ENCODE measurements at regions not wholly inside any gene's neighbourhood (a gene's known extent, or its start where the extent isn't known, plus 50 kb on each side); places are given as distances from the start of the nearest gene placed in this dataset.
A peak's percentile ranks its signal among the peaks of the same experiment; 100 is the strongest.

DNA sequence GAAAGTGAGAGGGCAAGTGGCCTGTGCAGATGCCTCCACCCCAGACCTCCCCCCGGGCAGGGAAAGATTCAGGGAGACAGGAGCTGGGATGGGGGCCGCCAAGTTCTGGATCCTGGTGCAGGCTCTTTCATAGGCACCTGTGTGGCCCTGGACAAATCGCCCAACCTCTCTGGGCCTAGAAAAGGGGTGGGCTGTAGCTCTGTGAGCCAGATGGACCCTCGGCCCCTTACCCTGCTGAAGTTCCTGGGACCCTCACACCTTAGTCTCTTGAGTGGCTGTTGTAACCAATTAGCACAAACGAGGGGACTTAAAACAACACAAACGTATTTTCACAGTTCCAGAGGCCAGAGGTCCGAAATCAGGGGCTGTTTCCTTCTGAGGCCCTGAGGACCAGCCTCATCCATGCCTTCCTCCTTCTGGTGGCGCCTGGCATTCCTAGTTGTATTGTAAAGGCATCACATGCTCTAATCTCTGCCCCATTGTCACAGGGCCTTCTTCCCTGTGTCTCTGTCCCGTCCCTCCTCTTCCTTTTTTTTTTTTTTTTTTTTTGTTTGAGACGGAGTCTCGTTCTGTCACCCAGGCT is 352.6 kb downstream of the SEC14L1 start:
- Histone ChIP-seq H3K9ac (ENCODE audit: low read length) (no peak overlapping the region), H3K36me3 (ENCODE audit: control insufficient read depth, insufficient read depth, low read length, severe bottlenecking) (peaks cover 85% of the 10 kb centered on the region), H3K27me3 (replicated peaks; ENCODE audit: control insufficient read depth, insufficient read depth, low read length) (no peaks in the 10 kb centered on the region), H3K9me3 (ENCODE audit: control insufficient read depth, low read length) (no peaks in the 10 kb centered on the region), H3K4me1 (ENCODE audit: control insufficient read depth, insufficient read depth, low read length) (peaks cover 16% of the 10 kb centered on the region), H3K4me3 (ENCODE audit: low read length) (no peak overlapping the region)
- DNase-seq (ENCODE audit: low read depth): no peak

DNA sequence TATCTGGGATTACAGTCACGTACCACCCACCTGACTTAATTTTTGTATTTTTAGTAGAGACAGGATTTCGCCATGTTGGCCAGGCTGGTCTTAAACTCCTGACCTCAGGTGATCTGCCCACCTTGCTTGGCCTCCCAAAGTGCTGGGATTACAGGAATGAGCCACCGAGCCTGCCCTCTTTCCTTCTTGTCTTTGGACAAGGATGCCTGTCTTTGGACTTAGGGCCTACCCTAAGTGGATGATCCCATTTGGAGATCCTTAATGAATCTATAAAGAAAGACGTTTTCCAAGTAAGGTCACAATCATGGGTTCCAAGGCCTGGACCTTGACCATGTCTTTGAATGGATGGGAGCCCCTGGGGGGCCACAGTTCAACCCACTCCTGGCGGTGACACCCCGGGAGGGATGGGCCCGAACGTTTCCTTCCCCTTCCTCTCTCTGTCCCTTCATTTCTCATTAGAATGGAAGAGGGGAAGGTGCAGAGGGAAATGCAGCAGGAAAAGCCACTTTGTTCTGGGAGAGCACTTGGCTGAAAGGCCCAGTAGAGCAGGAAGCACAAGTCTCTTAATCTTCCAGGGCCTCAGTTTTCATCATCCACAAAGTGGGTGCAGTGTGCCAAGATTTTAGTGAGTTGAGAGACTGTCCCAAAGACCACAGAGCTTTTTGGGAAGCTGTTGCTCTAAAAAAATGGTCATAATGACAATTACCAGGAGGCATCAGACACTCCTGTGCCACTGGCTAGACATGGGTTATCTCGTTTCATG is 353.3 kb downstream of the SEC14L1 start:
- no peak for DNase-seq (ENCODE audit: low read depth)
- peaks cover 83% of the 10 kb centered on the region for H3K36me3 ChIP-seq (ENCODE audit: control insufficient read depth, insufficient read depth, low read length, severe bottlenecking)

DNA sequence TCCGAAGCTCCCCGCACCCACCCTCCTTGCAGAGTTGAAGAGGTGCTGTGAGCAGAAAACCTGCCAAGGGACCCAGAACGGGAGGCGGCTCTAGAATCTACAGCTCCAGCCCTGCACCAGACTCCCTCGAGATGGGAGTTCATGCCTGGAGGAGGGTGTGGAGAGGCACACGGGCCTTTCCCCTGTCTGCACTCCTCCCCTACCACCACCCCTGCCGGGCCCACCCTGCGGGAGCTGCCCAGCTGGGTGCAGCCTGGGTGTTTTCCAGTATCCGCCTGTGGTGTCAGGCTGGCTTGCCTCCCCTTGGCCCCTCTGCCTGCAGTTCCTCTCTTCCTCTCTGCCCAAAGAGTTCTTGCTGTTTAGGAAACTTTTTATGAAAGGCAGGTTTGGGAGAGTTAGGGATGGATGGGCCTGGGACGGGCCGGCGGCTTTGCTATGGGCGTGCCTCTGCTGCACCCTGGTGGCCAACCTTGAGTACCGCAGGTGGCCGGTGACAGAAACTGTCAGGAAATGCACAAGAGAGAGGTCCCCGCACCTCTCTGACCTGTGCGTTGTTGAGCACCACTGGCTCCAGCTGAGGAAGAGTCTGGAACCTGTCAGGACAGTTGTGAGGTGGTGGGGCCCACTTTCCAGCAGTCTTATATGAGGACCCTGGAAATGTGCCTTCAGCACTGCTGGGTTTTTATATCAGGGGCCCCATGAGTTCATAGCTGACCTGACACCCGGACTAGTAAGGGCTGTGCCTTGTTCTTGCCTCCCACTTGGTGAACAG is 354.1 kb downstream of the SEC14L1 start:
- peaks cover 83% of the 10 kb centered on the region for H3K36me3 ChIP-seq (ENCODE audit: control insufficient read depth, insufficient read depth, low read length, severe bottlenecking)
- no peak overlapping the region for H3K9ac ChIP-seq (ENCODE audit: low read length)
- peaks cover 10% of the 10 kb centered on the region for H3K4me1 ChIP-seq (ENCODE audit: control insufficient read depth, insufficient read depth, low read length)
- peak; percentile 88 for DNase-seq (ENCODE audit: low read depth)
- H3K27me3 ChIP-seq (replicated peaks; ENCODE audit: control insufficient read depth, insufficient read depth, low read length): no peaks in the 10 kb centered on the region
- H3K9me3 ChIP-seq (ENCODE audit: control insufficient read depth, low read length): no peaks in the 10 kb centered on the region
- no peak overlapping the region for H3K4me3 ChIP-seq (ENCODE audit: low read length)

More for the DNA sequence above, 353.3 kb downstream of the SEC14L1 start:
- no peaks in the 10 kb centered on the region for H3K9me3 ChIP-seq (ENCODE audit: control insufficient read depth, low read length)
- H3K4me3 ChIP-seq (ENCODE audit: low read length): no peak overlapping the region
- no peak overlapping the region for H3K9ac ChIP-seq (ENCODE audit: low read length)
- H3K27me3 ChIP-seq (replicated peaks; ENCODE audit: control insufficient read depth, insufficient read depth, low read length): no peaks in the 10 kb centered on the region
- H3K4me1 ChIP-seq (ENCODE audit: control insufficient read depth, insufficient read depth, low read length): peaks cover 16% of the 10 kb centered on the region

DNA sequence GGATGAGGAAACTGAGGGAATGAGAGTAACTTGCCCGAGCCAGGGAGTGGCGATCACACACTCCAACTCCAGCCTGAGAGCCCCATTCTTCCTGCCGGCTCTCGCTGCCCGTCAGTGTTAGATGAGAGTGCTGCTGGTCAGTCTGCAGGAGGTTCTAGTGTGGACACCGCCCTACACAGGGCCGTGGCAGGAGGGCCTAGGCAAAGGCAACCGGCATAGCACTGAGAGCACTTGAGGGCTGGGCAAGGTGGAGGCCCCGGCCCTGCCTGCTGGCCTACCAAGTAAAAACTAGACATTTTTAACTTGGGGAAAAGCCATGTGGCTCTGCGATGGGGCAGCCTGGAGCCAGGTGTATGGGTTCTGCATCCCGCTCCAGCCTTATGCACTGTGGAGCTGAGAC is 354.8 kb downstream of the SEC14L1 start:
- Histone ChIP-seq H3K36me3 (ENCODE audit: control insufficient read depth, insufficient read depth, low read length, severe bottlenecking) (peaks cover 83% of the 10 kb centered on the region), H3K9me3 (ENCODE audit: control insufficient read depth, low read length) (no peaks in the 10 kb centered on the region), H3K4me1 (ENCODE audit: control insufficient read depth, insufficient read depth, low read length) (peaks cover 3% of the 10 kb centered on the region), H3K4me3 (ENCODE audit: low read length) (no peak overlapping the region), H3K27me3 (replicated peaks; ENCODE audit: control insufficient read depth, insufficient read depth, low read length) (no peaks in the 10 kb centered on the region), H3K9ac (ENCODE audit: low read length) (no peak overlapping the region)
- DNase-seq (ENCODE audit: low read depth): no peak

DNA sequence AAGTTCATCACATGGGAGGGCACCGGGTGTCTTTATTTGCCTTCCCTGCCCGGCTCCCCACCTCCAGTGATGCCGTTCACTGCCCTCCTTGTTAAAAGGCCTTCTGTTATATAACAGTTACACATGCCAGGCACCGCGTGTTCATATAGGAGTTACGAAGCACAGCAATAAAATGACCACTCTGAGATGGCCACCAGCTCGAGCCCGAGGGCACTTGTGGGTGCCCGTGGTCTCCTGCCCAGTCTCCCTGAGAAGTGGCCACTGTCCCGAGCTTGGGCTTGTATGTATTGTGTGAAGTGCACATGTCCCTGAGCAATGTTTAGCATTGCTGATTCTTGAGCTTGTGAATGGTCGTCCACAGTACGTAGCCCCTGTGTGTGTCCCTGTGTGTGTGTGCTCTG is 355.6 kb downstream of the SEC14L1 start:
- Histone ChIP-seq H3K4me1 (ENCODE audit: control insufficient read depth, insufficient read depth, low read length) (no peaks in the 10 kb centered on the region), H3K9me3 (ENCODE audit: control insufficient read depth, low read length) (no peaks in the 10 kb centered on the region), H3K27me3 (replicated peaks; ENCODE audit: control insufficient read depth, insufficient read depth, low read length) (no peaks in the 10 kb centered on the region), H3K4me3 (ENCODE audit: low read length) (no peak overlapping the region), H3K9ac (ENCODE audit: low read length) (no peak overlapping the region), H3K36me3 (ENCODE audit: control insufficient read depth, insufficient read depth, low read length, severe bottlenecking) (peaks cover 83% of the 10 kb centered on the region)
- DNase-seq (ENCODE audit: low read depth): no peak

DNA sequence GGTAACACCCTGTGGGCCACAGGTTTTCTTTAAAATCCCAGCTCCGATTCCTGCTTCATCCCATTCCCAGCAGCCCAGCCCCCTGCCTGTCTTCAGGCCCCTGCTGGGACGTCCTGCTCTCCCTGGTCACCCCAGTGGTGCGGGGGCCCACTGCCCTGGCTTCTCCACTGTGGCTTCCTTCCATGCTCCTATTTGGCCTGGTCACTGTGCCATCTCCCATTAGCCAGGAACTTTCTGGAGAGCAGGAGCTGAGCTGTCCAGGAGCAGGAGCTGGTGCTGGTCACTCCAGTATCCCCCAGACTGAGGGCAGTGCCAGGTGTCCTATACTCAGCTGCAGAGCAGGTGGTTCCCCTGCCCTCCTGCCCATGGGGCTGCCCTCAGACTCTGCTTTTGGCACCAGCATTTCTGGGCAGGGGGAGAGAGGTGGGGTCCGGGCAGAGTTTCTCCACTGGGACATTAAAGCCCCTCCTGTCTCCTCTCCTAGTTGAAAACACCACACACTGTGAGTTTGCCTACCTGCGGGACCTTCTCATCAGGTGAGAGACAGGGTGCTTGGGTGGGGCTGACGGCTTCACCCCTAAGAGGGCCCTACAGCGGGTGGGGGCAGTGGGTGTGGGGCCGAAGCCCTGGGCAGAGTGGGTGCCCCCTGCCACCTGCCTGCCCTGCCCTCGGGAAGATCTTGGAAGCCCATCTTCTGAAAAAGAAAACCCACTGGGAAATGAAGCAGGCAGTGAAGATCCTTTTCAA is 356.2 kb downstream of the SEC14L1 start:
- Histone ChIP-seq H3K27me3 (replicated peaks; ENCODE audit: control insufficient read depth, insufficient read depth, low read length) (no peaks in the 10 kb centered on the region), H3K4me3 (ENCODE audit: low read length) (no peak overlapping the region), H3K36me3 (ENCODE audit: control insufficient read depth, insufficient read depth, low read length, severe bottlenecking) (peaks cover 85% of the 10 kb centered on the region), H3K9ac (ENCODE audit: low read length) (no peak overlapping the region), H3K9me3 (ENCODE audit: control insufficient read depth, low read length) (no peaks in the 10 kb centered on the region), H3K4me1 (ENCODE audit: control insufficient read depth, insufficient read depth, low read length) (no peaks in the 10 kb centered on the region)
- DNase-seq (ENCODE audit: low read depth): no peak

DNA sequence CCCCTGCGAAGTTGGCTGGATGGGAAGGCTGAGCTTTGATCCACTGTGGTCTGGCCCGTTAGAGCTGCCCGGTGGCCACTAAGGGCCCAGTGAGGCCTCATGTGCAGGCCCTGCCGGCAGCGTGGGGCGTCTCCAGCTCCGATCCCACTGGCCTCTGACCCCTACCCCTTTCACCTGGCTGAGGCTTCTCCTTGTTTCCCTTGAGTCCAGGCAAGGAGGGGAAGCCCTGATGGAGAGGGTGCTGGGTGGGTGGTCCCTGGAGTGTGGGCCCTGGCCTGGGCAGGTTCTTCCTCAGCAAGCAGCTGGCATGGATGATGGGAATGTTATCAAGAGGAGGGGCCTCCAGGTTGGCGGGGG is 356.8 kb downstream of the SEC14L1 start:
- H3K4me3 ChIP-seq (ENCODE audit: low read length): no peak overlapping the region
- no peak overlapping the region for H3K9ac ChIP-seq (ENCODE audit: low read length)
- peaks cover 85% of the 10 kb centered on the region for H3K36me3 ChIP-seq (ENCODE audit: control insufficient read depth, insufficient read depth, low read length, severe bottlenecking)
- H3K4me1 ChIP-seq (ENCODE audit: control insufficient read depth, insufficient read depth, low read length): no peaks in the 10 kb centered on the region
- no peaks in the 10 kb centered on the region for H3K27me3 ChIP-seq (replicated peaks; ENCODE audit: control insufficient read depth, insufficient read depth, low read length)
- no peaks in the 10 kb centered on the region for H3K9me3 ChIP-seq (ENCODE audit: control insufficient read depth, low read length)
- DNase-seq (ENCODE audit: low read depth): no peak

DNA sequence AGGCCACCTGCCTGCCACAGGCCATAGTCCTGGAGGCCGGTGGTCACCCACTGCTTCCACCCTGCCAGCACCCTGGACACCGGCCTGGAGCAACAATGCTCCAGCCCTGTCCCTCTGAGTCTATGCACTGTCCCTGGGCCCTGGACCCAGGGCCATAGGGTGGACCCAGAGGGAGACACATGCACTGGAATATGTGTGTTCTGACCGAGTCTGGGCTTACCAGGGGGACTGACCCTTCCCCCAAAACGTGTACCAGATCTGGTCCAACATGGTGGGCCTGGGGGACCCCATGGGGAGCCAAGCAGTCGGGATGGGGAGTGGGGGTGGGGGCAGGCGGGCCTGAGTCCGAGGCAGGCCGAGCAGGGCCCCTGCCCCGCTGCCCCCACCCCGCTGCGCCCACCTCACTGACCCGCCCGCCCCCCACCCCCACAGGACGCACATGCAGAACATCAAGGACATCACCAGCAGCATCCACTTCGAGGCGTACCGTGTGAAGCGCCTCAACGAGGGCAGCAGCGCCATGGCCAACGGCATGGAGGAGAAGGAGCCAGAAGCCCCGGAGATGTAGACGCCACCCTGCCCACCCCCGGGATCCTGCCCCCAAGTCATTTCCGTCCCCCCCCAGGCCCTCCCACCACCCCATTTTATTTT is 357.4 kb downstream of the SEC14L1 start:
- H3K9ac ChIP-seq (ENCODE audit: low read length): no peak overlapping the region
- no peak for DNase-seq (ENCODE audit: low read depth)
- H3K27me3 ChIP-seq (replicated peaks; ENCODE audit: control insufficient read depth, insufficient read depth, low read length): no peaks in the 10 kb centered on the region
- H3K36me3 ChIP-seq (ENCODE audit: control insufficient read depth, insufficient read depth, low read length, severe bottlenecking): peaks cover 84% of the 10 kb centered on the region
- H3K9me3 ChIP-seq (ENCODE audit: control insufficient read depth, low read length): no peaks in the 10 kb centered on the region
- H3K4me1 ChIP-seq (ENCODE audit: control insufficient read depth, insufficient read depth, low read length): no peaks in the 10 kb centered on the region
- no peak overlapping the region for H3K4me3 ChIP-seq (ENCODE audit: low read length)

DNA sequence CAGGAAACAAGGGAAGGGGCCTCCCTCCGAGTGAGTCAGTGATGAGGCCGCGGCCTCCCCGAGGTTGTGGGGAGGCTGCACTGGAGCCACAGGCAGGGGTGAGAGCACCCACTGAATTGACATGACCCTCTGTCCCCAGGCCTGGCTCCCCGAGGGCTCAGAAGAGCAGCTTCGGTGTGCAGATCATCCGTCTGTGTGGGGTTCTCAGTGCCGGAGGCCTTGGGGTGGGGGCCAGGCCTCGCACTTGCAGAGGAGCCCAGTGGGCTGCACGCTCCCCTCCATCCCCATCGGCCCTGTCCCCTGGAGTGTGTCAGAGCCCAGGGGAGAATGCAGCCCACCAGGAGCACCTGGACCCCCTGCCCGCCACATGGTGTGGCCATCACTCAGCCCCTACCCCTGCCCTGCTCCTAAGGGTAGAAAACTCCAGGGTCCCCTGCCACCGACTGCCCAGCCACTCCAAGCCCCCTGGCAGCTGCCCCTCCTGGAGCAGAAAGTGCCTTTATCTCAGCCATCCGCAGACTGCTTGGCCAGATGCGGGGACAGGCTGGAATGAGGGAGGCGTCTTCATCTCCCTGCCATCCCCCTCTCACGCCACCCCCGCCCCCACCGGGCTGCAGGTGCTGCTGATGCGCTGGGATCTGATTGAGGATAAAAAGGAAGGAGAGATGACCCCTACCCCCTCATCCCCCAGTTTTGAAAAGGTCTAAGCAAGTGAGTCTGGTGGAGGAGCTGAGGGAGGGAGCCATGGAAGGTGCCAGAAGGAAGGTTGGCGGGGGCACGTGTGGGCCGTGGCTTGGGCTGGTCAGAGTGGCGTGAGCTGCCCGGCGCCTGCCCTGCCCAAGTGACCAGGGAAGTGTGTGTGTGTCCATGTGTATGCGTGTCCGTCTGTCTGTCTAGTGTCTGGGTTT is 358.3 kb downstream of the SEC14L1 start:
- no peaks in the 10 kb centered on the region for H3K27me3 ChIP-seq (replicated peaks; ENCODE audit: control insufficient read depth, insufficient read depth, low read length)
- H3K9ac ChIP-seq (ENCODE audit: low read length): no peak overlapping the region
- peaks cover 77% of the 10 kb centered on the region for H3K36me3 ChIP-seq (ENCODE audit: control insufficient read depth, insufficient read depth, low read length, severe bottlenecking)
- DNase-seq (ENCODE audit: low read depth): no peak
- no peaks in the 10 kb centered on the region for H3K4me1 ChIP-seq (ENCODE audit: control insufficient read depth, insufficient read depth, low read length)
- H3K4me3 ChIP-seq (ENCODE audit: low read length): no peak overlapping the region
- no peaks in the 10 kb centered on the region for H3K9me3 ChIP-seq (ENCODE audit: control insufficient read depth, low read length)

Data from adipocyte (in vitro differentiated cells).